PC-9 (cell line): ENCODE measurements at regions not wholly inside any gene's neighbourhood (a gene's known extent, or its start where the extent isn't known, plus 50 kb on each side); places are given as distances from the start of the nearest gene placed in this dataset.

ENCODE experiments used
- BruUV-seq: library from RNA; stranded (reverse); fragments of 400-500 nt; replicated peaks from 2 replicates; lab custom pipeline; 2021; lab: Mats Ljungman, UMichigan
- CTCF ChIA-PET: fragments of 300-600 bp; sonication (Branson Sonifier 250); formaldehyde crosslinking; loops from one replicate; lab custom pipeline; 2022; ENCODE audit warnings: antibody characterized with exemption; lab: Charles Lee
- POLR2A ChIA-PET: fragments of 300-600 bp; sonication (Branson Sonifier 250); formaldehyde crosslinking; loops from one replicate; lab custom pipeline; 2022; ENCODE audit warnings: antibody characterized with exemption; ENCODE audit not compliant: unreplicated experiment; lab: Charles Lee
- DNase-seq, 2 experiments: peaks; one replicate each; pipeline versions ENCODE4 v3.0.0 to v3.0.0-alpha.2; 2015 to 2022; ENCODE audit warnings: mixed read lengths in 1 of 2
- H2AFZ ChIP-seq: fragments of 200-600 bp; sonication (generic); 2 replicates; pipeline ENCODE4 v1.8.1; 2017; ENCODE audit warnings: antibody characterized with exemption
- H3F3A ChIP-seq: fragments of 200-600 bp; sonication (generic); 2 replicates; pipeline ENCODE4 v1.8.1; 2017; ENCODE audit warnings: antibody characterized with exemption, mild to moderate bottlenecking, low read depth; ENCODE audit not compliant: insufficient read depth
- H3K27ac ChIP-seq: fragments of 200-600 bp; sonication (generic); 2 replicates; pipeline ENCODE4 v1.6.1; 2016; ENCODE audit warnings: mixed run types
- H3K27me3 ChIP-seq: fragments of 200-600 bp; sonication (generic); 2 replicates; pipeline ENCODE4 v1.6.1; 2016; ENCODE audit warnings: low read depth, mixed run types; ENCODE audit not compliant: insufficient read depth
- H3K36me3 ChIP-seq: fragments of 200-600 bp; sonication (generic); 2 replicates; pipeline ENCODE4 v1.6.1; 2016; ENCODE audit warnings: low read depth, mixed run types
- H3K4me1 ChIP-seq: fragments of 200-600 bp; sonication (generic); replicated peaks from 2 replicates; pipeline ENCODE4 v1.6.1; 2016; ENCODE audit warnings: mixed run types; ENCODE audit not compliant: insufficient read depth
- H3K4me2 ChIP-seq: fragments of 200-600 bp; sonication (generic); 2 replicates; pipeline ENCODE4 v1.6.1; 2017; ENCODE audit warnings: mixed run types
- H3K4me3 ChIP-seq: fragments of 200-600 bp; sonication (generic); 2 replicates; pipeline ENCODE4 v1.6.1; 2016; ENCODE audit warnings: mixed run types
- H3K79me2 ChIP-seq: fragments of 200-600 bp; sonication (generic); 2 replicates; pipeline ENCODE4 v1.6.1; 2017; ENCODE audit warnings: low read depth, mixed run types
- H3K9me2 ChIP-seq: fragments of 200-600 bp; sonication (generic); 2 replicates; pipeline ENCODE4 v1.8.1; 2017; ENCODE audit warnings: mild to moderate bottlenecking; ENCODE audit not compliant: insufficient read depth
- H3K9me3 ChIP-seq: fragments of 200-600 bp; sonication (generic); 2 replicates; pipeline ENCODE4 v1.8.1; 2016; ENCODE audit warnings: low read depth; ENCODE audit not compliant: insufficient read depth
- H4K20me1 ChIP-seq: fragments of 200-600 bp; sonication (generic); 2 replicates; pipeline ENCODE4 v1.8.1; 2017; ENCODE audit not compliant: insufficient read depth
- CTCF ChIP-seq: fragments of 200-600 bp; sonication (generic); conservative IDR thresholded peaks from 2 replicates; pipeline ENCODE4 v1.6.1; 2017; ENCODE audit warnings: mixed run types, antibody characterized with exemption, mild to moderate bottlenecking, moderate library complexity
- EZH2 ChIP-seq: fragments of 200-600 bp; sonication (generic); IDR thresholded peaks from 2 replicates; pipeline ENCODE4 v1.8.0; 2017; ENCODE audit warnings: antibody characterized with exemption, low read depth
- intact Hi-C: fragments of 100-400 bp; cut with micrococcal nuclease; formaldehyde crosslinking; loops from one replicate; pipeline ENCODE4 v1.10.0; 2022; ENCODE audit not compliant: unreplicated experiment

GRCh38 chr14:65179918-65180724 is 77.8 kb upstream of the MAX start:
- TF ChIP-seq EZH2 (no peak), CTCF (no peak)
- peak; percentile 79 to 87 for DNase-seq
- no peaks in the 10 kb centered on the region for H3K9me2 ChIP-seq
- peak overlapping the region; percentile 15 for H3K4me2 ChIP-seq
- H3K9me3 ChIP-seq = peaks cover 14% of the 10 kb centered on the region; the same call in 1 of the 2 replicates
- H2AFZ ChIP-seq = no peak overlapping the region
- peaks cover 30% of the 10 kb centered on the region for H3K4me1 ChIP-seq
- no peak overlapping the region for H3K4me3 ChIP-seq
- no TSS peak for BruUV-seq
- H4K20me1 ChIP-seq = no peaks in the 10 kb centered on the region
- peak overlapping the region; percentile 36 for H3K27ac ChIP-seq
- ChIA-PET CTCF (interaction anchor here (0.6 to 1.0 kb wide), 2 partner anchors 158 to 235 kb away, joined by 3 read pairs; no protein-coding TSS in a partner anchor), POLR2A (interaction anchor here (0.6 kb wide), 1 partner anchor 146 kb away, joined by 4 read pairs; no protein-coding TSS in a partner anchor)
- intact Hi-C loops = loop anchor here (1.0 kb wide), 1 partner anchor 31 kb away; no protein-coding TSS in a partner anchor
- no peaks in the 10 kb centered on the region for H3K27me3 ChIP-seq
- H3K36me3 ChIP-seq = no peaks in the 10 kb centered on the region
- peaks cover 16% of the 10 kb centered on the region; the same call in 1 of the 2 replicates for H3F3A ChIP-seq
- no peaks in the 10 kb centered on the region for H3K79me2 ChIP-seq

GRCh38 chr14:65180725-65181025 is 78.4 kb upstream of the MAX start:
- H3K27ac ChIP-seq = peak overlapping the region; percentile 36; the same call in 1 of the 2 replicates

More at GRCh38 chr14:65180725-65181025, 78.4 kb upstream of the MAX start:
- TF ChIP-seq EZH2 (no peak), CTCF (no peak)
- no TSS peak for BruUV-seq
- intact Hi-C loops = loop anchor here (1.0 kb wide), 1 partner anchor 31 kb away; no protein-coding TSS in a partner anchor
- no peaks in the 10 kb centered on the region for H3K27me3 ChIP-seq
- H3K4me3 ChIP-seq = no peak overlapping the region
- ChIA-PET CTCF (interaction anchor here (0.6 kb wide), 2 partner anchors 19 to 157 kb away, joined by 3 to 4 read pairs; no protein-coding TSS in a partner anchor), POLR2A (interaction anchor here (0.6 kb wide), 1 partner anchor 146 kb away, joined by 4 read pairs; no protein-coding TSS in a partner anchor)
- H3K36me3 ChIP-seq = no peaks in the 10 kb centered on the region
- H3K9me2 ChIP-seq = no peaks in the 10 kb centered on the region
- peak overlapping the region; percentile 15 for H3K4me2 ChIP-seq
- H3K9me3 ChIP-seq = peaks cover 14% of the 10 kb centered on the region; the same call in 1 of the 2 replicates
- no peaks in the 10 kb centered on the region for H3K79me2 ChIP-seq
- H3F3A ChIP-seq = peaks cover 16% of the 10 kb centered on the region; the same call in 1 of the 2 replicates
- H3K4me1 ChIP-seq = peaks cover 30% of the 10 kb centered on the region
- no peak overlapping the region for H2AFZ ChIP-seq
- no peaks in the 10 kb centered on the region for H4K20me1 ChIP-seq
- DNase-seq = no peak
